ENCODE measurements at regions not wholly inside any gene's neighbourhood (a gene's known extent, or its start where the extent isn't known, plus 50 kb on each side); places are given as distances from the start of the nearest gene placed in this dataset.

DNA sequence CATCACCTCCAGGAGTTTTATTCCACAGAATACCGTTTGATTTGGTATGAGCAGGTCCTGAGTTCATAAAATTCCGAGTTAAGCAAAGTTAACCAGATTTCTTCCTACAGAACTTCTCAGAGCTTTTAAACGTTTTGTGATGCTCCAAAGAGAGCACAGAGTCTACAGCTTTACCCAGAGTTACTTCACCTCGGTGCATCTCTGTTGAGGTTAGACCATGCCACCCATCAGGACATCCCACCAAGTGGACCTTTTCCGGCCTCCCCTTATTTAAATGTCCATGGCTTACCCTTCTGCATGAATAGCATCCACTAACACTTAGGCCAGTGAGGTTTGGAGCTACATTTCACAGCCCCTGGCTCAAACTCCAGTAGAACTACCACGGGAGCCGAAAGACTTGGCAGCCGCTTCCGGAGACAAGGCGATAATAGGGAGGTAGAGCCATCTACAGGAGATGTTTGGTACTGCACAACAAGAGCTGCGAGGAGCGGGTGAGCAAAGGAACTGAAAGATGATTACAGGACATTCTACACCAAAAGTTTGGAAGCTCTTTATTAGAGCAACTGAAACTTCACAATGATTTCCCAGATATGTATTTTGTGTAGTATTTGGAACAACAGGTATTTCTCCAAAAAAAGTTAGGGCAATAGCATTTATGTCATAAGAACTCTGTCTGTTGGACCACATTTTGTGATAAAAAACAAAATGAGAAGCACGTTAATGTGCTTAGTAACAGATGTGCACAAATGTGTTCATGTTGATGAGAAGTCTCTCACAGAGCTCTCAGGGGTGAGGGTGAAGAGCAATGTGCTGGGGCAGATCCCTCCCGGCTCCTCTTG, 174.7 kb downstream of the HERPUD2 start:
- no peaks in the 10 kb centered on the region for H3K4me1 ChIP-seq (ENCODE audit: control insufficient read depth, insufficient read depth, low read length)
- peaks cover 2% of the 10 kb centered on the region for H3K27me3 ChIP-seq (ENCODE audit: control insufficient read depth, insufficient read depth, low read length)
- H3K36me3 Mint-ChIP-seq: no peaks in the 10 kb centered on the region
- no peak overlapping the region for H3K4me3 ChIP-seq (ENCODE audit: low read length)
- no peaks in the 10 kb centered on the region for H3K9me3 Mint-ChIP-seq
- no peak overlapping the region for H3K27ac Mint-ChIP-seq
- 38% methylated on average over 13 of the region's 14 CpGs for WGBS (ENCODE audit: insufficient coverage)
- no peaks in the 10 kb centered on the region for H3K36me3 ChIP-seq (ENCODE audit: control insufficient read depth, insufficient read depth, low read length)
- peaks cover 6 to 8% of the 10 kb centered on the region in 2 donors for H3K4me1 Mint-ChIP-seq
- intact Hi-C loops (cut with micrococcal nuclease): no loop called here
- ATAC-seq (peak; percentile 70 to 84 (median 75)), DNase-seq (peak in 1 of 2 donors; percentile 75)
- no peak overlapping the region for H3K27ac ChIP-seq (ENCODE audit: low read length)
- no peak overlapping the region for H3K4me3 Mint-ChIP-seq
- H3K9me3 ChIP-seq (ENCODE audit: control insufficient read depth, insufficient read depth, low read length): no peaks in the 10 kb centered on the region
- TF ChIP-seq, protein P1, sequence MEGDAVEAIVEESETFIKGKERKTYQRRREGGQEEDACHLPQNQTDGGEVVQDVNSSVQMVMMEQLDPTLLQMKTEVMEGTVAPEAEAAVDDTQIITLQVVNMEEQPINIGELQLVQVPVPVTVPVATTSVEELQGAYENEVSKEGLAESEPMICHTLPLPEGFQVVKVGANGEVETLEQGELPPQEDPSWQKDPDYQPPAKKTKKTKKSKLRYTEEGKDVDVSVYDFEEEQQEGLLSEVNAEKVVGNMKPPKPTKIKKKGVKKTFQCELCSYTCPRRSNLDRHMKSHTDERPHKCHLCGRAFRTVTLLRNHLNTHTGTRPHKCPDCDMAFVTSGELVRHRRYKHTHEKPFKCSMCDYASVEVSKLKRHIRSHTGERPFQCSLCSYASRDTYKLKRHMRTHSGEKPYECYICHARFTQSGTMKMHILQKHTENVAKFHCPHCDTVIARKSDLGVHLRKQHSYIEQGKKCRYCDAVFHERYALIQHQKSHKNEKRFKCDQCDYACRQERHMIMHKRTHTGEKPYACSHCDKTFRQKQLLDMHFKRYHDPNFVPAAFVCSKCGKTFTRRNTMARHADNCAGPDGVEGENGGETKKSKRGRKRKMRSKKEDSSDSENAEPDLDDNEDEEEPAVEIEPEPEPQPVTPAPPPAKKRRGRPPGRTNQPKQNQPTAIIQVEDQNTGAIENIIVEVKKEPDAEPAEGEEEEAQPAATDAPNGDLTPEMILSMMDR (IDR thresholded peaks at IDR 0.05): peak; percentile 65
- H3K27me3 Mint-ChIP-seq (ENCODE audit: low read depth in 2 of 2): peaks cover 13 to 40% of the 10 kb centered on the region in 2 donors

DNA sequence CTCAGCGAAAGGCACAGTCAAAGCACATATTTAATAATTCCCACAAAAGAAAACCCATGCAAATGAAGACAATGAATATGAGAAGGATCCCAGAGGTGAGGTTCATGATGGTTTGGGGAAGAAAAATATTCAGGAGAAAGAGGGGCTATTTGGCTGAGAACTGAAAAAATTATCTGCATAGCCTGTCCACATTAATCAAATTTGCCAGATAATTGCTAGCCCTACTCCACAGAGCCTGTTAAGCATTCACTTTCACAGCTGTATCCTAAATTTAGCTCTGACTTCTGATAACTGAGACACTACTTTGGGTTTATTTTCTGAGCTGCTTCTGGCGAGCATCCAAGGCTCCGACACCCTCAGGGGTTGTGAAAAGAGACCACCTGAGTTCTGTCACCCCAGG, 176.2 kb downstream of the HERPUD2 start:
- Histone ChIP-seq H3K9me3 (ENCODE audit: control insufficient read depth, insufficient read depth, low read length) (no peaks in the 10 kb centered on the region), H3K27me3 (ENCODE audit: control insufficient read depth, insufficient read depth, low read length) (peaks cover 1% of the 10 kb centered on the region), H3K4me1 (ENCODE audit: control insufficient read depth, insufficient read depth, low read length) (no peaks in the 10 kb centered on the region), H3K4me3 (ENCODE audit: low read length) (no peak overlapping the region), H3K27ac (ENCODE audit: low read length) (no peak overlapping the region), H3K36me3 (ENCODE audit: control insufficient read depth, insufficient read depth, low read length) (no peaks in the 10 kb centered on the region)
- H3K36me3 Mint-ChIP-seq: no peaks in the 10 kb centered on the region
- ATAC-seq: no peak
- 91% methylated on average over 2 of the region's 3 CpGs for WGBS (ENCODE audit: insufficient coverage)
- TF ChIP-seq, protein P1 (IDR thresholded peaks at IDR 0.05): no peak
- peaks cover 6 to 8% of the 10 kb centered on the region in 2 donors for H3K4me1 Mint-ChIP-seq
- H3K9me3 Mint-ChIP-seq: no peaks in the 10 kb centered on the region
- H3K27me3 Mint-ChIP-seq (ENCODE audit: low read depth in 2 of 2): peaks cover 9 to 34% of the 10 kb centered on the region in 2 donors
- no peak overlapping the region for H3K4me3 Mint-ChIP-seq
- intact Hi-C loops (cut with micrococcal nuclease): no loop called here
- H3K27ac Mint-ChIP-seq: no peak overlapping the region
- DNase-seq: no peak

DNA sequence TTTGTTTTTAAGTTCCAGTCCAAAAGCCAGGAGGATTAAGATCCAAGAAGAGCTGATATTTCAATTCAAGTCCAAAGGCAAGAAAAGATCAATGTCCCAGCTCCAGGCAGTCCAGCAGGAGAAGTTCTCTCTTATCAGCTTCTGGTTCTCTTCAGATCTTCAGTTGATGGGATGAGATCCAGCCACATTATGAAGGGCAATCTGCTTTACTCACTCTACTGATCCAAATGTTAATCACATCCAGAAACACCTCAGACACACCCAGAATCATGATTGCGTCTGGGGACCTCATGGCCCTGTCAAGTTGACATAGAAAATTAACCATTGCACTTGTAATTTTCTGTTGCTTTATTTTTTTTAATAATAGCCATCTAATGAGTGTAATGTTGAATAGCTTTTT, 178.4 kb downstream of the HERPUD2 start:
- peaks cover 6 to 8% of the 10 kb centered on the region in 2 donors for H3K4me1 Mint-ChIP-seq
- DNase-seq (no peak), ATAC-seq (no peak)
- no peak overlapping the region for H3K27ac Mint-ChIP-seq
- WGBS (ENCODE audit: insufficient coverage): 83% methylated on average over 1 of the region's 1 CpG
- peaks cover 8 to 31% of the 10 kb centered on the region in 2 donors for H3K27me3 Mint-ChIP-seq (ENCODE audit: low read depth in 2 of 2)
- TF ChIP-seq, protein P1 (IDR thresholded peaks at IDR 0.05): no peak
- Histone ChIP-seq H3K9me3 (ENCODE audit: control insufficient read depth, insufficient read depth, low read length) (no peaks in the 10 kb centered on the region), H3K27ac (ENCODE audit: low read length) (no peak overlapping the region), H3K4me3 (ENCODE audit: low read length) (no peak overlapping the region), H3K36me3 (ENCODE audit: control insufficient read depth, insufficient read depth, low read length) (no peaks in the 10 kb centered on the region), H3K27me3 (ENCODE audit: control insufficient read depth, insufficient read depth, low read length) (no peaks in the 10 kb centered on the region), H3K4me1 (ENCODE audit: control insufficient read depth, insufficient read depth, low read length) (no peaks in the 10 kb centered on the region)
- intact Hi-C loops (cut with micrococcal nuclease): no loop called here
- no peaks in the 10 kb centered on the region for H3K36me3 Mint-ChIP-seq
- no peak overlapping the region for H3K4me3 Mint-ChIP-seq
- H3K9me3 Mint-ChIP-seq: no peaks in the 10 kb centered on the region

DNA sequence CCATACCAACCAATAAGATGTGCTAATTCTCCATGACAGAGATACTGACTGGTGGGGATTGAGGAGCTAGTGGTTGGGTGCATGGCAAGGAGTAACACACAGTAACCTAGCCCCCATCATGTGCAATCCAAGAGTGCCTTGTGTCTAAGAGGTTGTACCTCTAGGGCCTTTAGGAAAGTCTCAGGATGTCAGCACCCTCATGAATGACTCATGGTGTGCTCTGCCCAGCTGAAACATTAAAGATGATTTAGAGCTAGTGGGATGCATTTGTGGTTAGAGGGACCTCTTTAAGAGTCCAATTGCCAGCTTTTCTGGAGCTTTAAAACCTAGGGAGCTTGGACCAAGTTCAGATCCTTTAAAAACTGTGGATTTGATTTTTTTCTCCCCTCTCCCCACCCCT, 181.1 kb downstream of the HERPUD2 start:
- no peaks in the 10 kb centered on the region for H3K36me3 Mint-ChIP-seq
- H3K9me3 Mint-ChIP-seq: no peaks in the 10 kb centered on the region
- Histone ChIP-seq H3K36me3 (ENCODE audit: control insufficient read depth, insufficient read depth, low read length) (no peaks in the 10 kb centered on the region), H3K27ac (ENCODE audit: low read length) (no peak overlapping the region), H3K9me3 (ENCODE audit: control insufficient read depth, insufficient read depth, low read length) (no peaks in the 10 kb centered on the region), H3K27me3 (ENCODE audit: control insufficient read depth, insufficient read depth, low read length) (no peaks in the 10 kb centered on the region), H3K4me3 (ENCODE audit: low read length) (no peak overlapping the region), H3K4me1 (ENCODE audit: control insufficient read depth, insufficient read depth, low read length) (no peaks in the 10 kb centered on the region)
- ATAC-seq (no peak), DNase-seq (no peak)
- no peak overlapping the region for H3K4me3 Mint-ChIP-seq
- H3K4me1 Mint-ChIP-seq: no peaks in the 10 kb centered on the region
- no peak overlapping the region for H3K27ac Mint-ChIP-seq
- TF ChIP-seq, protein P1 (IDR thresholded peaks at IDR 0.05): no peak
- H3K27me3 Mint-ChIP-seq (ENCODE audit: low read depth in 2 of 2): peaks cover 14 to 29% of the 10 kb centered on the region in 2 donors
- intact Hi-C loops (cut with micrococcal nuclease): no loop called here
